ENCODE measurements at regions not wholly inside any gene's neighbourhood (a gene's known extent, or its start where the extent isn't known, plus 50 kb on each side); places are given as distances from the start of the nearest gene placed in this dataset.
A peak's percentile ranks its signal among the peaks of the same experiment; 100 is the strongest.
"Not testable (repeated sequence)": the region's sequence is repeated elsewhere in the genome, so short reads cannot be mapped to it uniquely, and the experiment has no call there.

DNA sequence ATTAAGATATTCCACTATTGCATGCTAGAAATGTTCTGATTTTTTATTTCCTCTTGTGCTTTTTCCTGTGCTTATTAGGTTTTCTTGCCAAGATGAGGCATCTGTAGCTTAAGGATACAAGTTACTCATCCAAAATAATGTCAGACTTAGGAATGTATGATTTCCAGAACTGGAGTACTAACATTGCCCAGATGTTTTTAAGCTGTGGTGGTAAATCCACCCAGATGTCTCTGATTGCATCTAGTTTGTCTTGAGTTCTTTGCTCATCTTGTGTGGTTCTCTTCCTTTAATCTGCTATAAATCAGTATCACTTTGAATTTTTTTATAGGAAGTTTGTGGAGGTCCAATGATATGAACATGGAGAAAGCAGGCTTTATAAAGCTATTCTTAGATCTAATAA lies 337.5 kb upstream of the ZNF608 start:
- ChIA-PET CTCF (no interaction called here), POLR2A (interaction anchor here (0.6 to 0.9 kb wide), 2 partner anchors 15 to 401 kb away, joined by 3 to 4 read pairs; no protein-coding TSS in a partner anchor)
- no peak overlapping the region for H3K4me3 ChIP-seq (ENCODE audit: low read depth, low read length)
- TF ChIP-seq CTCF (IDR thresholded peaks at IDR 0.05; ENCODE audit: insufficient read depth, low read length, missing control alignments): no peak
- DNase-seq (ENCODE audit: low read depth, low spot score): peak; percentile 77

- ChIA-PET POLR2A (no interaction called here), CTCF (no interaction called here)
- H3K4me3 ChIP-seq (ENCODE audit: low read depth, low read length): no peak overlapping the region
- TF ChIP-seq CTCF (IDR thresholded peaks at IDR 0.05; ENCODE audit: insufficient read depth, low read length, missing control alignments): no peak
- DNase-seq (ENCODE audit: low read depth, low spot score): no peak
Measured at GRCh38 chr5:125085797-125086505, 339.5 kb upstream of the ZNF608 start.

DNA sequence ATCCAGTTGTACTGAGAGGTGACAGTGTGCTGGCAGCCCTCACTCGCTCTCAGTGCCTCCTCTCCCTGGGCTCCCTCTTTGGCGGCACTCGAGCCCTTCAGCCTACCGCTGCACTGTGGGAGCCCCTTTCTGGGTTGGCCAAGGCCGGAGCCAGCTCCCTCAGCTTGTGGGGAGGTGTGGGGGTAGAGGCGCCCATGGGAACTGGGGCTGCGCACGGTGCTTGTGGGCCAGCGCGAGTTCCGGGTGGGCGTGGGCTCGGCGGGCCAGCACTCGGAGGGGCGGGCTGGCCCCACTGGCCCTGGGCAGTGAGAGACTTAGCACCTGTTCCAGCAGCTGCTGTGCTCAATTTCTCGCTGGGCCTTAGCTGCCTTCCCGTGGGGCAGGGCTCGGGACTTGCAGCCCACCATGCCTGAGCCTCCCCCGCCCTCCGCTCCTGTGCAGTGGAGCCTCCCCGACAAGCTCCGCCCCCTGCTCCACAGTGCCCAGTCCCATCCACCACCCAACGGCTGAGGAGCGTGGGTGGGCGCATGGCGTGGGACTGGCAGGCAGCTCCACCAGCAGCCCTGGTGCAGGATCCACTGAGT lies 342.2 kb upstream of the ZNF608 start:
- H3K4me3 ChIP-seq (ENCODE audit: low read depth, low read length): no peak overlapping the region
- TF ChIP-seq CTCF (IDR thresholded peaks at IDR 0.05; ENCODE audit: insufficient read depth, low read length, missing control alignments): no peak
- ChIA-PET CTCF (no interaction called here), POLR2A (no interaction called here)
- no peak for DNase-seq (ENCODE audit: low read depth, low spot score)

DNA sequence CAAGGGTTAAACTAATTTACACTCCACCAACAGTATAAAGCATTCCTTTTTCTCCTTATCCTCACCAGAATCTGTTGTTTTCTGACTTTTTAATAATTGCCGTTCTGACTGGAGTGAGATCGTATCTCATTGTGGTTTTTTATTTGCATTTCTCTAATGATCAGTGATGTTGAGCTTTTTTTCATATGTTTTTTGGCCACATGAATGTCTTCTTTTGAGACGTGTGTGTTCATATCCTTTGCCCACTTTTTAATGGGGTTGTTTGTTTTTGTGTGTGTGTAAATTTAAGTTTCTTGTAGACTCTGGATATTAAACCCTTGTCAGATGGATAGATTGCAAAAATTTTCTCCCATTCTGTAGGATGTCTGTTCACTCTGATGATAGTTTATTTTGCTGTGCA lies 345.7 kb upstream of the ZNF608 start:
- CTCF ChIA-PET; H3K4me3 ChIP-seq (ENCODE audit: low read depth, low read length); DNase-seq (ENCODE audit: low read depth, low spot score); POLR2A ChIA-PET: not testable (repeated sequence)

- POLR2A ChIA-PET: no interaction called here
- CTCF ChIA-PET: no interaction called here
- DNase-seq (ENCODE audit: low read depth, low spot score): peak; percentile 33
- no peak overlapping the region for H3K4me3 ChIP-seq (ENCODE audit: low read depth, low read length)
- no peak for TF ChIP-seq CTCF (IDR thresholded peaks at IDR 0.05; ENCODE audit: insufficient read depth, low read length, missing control alignments)
Measured at GRCh38 chr5:125093776-125094175, 347.3 kb upstream of the ZNF608 start.

DNA sequence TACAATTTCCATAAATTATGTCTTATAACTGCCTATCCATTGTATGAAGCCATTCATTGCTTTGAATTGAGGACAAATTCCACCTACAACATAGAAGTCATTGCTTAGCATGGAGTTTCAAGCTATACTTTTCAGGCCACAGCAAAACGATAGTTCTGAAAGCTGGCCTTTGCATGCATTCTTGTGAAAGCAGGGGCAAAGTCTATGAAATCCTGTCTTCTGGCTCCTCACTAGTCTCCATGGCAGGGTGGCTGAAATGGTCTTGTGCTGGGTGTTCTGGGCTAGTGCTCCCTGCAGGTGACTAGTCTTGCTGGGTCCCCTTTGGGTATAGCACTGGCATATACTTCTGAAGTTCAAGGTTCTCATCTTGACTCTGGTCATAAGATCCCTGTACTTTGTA lies 353.9 kb upstream of the ZNF608 start:
- ChIA-PET POLR2A (no interaction called here), CTCF (no interaction called here)

More for the DNA sequence above, 353.9 kb upstream of the ZNF608 start:
- DNase-seq (ENCODE audit: low read depth, low spot score): no peak
- no peak for TF ChIP-seq CTCF (IDR thresholded peaks at IDR 0.05; ENCODE audit: insufficient read depth, low read length, missing control alignments)
- no peak overlapping the region for H3K4me3 ChIP-seq (ENCODE audit: low read depth, low read length)
